ENCODE measurements at regions not wholly inside any gene's neighbourhood (a gene's known extent, or its start where the extent isn't known, plus 50 kb on each side); places are given as distances from the start of the nearest gene placed in this dataset.

DNA sequence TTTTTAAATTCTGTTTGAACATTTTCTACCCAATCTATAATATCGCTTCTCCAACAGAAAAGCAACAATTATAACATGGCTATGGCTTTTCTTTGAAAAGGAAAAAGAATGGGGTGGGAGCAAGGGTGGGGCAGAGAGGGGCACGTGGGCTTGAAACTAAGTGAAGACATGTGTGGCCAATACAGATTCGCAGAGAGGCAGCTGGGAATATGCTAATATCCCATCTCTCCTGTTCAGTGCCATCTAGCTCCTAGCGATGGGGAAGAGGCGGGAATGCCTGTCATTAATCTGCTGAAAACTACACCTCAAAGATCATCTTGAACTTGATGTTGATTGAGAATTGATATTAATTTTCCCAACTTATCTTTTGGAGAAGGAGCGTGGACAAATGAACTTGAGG is 65.5 kb upstream of the ITGA6 start:
- no peak for DNase-seq (ENCODE audit: low spot score)

DNA sequence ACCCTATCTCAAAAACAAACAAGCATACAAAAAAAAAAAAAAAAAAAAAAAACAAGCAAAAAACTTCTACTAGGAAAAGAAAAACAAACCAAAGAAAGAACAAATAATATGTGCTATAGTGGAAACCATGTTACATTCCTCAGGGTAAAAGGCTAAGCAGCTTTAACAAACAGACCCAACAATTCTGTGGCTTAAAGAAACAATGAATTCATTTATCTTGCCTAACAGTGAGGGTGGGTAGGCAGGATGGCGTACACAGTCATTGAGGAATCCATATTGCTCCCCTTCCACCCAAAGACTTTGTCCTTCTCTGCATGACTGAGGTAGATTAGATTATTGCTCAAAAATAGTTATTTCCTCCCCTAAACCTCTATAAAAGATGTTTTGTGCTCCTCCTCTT is 63.1 kb upstream of the ITGA6 start:
- DNase-seq (ENCODE audit: low spot score): no peak

DNA sequence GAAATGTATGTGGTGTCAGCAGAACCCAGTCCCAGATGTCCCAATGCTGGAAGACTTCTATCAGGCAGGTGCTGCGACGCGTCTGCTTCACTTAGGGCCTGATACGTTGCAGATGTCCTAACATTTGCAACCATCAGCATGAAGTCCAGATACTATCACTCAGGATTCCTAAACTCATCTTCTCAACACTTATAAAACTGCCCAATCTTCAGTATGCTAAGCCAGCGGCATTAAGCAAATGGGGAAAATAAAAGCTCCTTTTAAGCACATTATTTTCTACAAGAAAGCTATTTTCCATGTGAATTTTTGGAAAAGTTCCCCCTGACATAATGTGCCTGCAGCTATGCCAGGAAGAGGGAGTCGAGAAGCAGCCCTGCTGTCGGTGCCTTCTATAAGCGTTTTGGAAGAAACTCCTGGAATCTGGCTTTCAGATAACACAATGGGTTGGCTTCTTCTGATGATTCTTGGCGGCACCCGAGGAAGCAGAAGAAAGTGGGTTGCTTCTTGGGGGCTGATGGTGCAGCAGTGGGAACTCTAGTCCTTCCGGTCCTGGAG is 60.7 kb upstream of the ITGA6 start:
- DNase-seq (ENCODE audit: low spot score): no peak

DNA sequence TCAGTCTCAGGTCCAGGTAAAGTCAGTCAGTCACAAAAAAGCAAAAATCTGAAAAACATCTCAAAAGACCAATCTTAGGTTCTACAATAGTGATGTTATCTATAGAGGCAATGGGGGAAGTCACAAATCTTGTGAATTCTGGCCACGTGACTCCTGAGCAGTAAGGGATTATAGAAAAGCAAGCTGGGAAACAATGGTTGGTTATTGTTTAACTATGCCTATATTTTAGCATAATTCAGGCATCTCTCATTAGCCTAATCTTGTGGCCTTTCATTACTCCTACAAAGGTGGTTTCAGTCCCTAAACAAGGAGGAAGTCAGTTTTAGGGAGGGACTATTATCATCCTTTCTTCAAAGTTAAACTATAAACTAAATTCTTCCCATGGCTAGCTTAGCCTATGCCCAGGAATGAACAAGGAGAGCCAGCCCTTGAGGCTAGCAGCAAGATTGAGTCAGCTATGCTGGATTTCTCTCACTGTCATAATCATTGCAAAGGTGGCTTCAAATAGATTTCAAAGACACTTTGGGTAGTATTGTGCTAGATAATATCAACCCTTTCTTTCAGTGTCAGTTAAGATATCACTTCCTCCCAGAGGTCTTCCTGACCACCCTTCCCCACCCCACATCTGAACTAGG is 56.4 kb upstream of the ITGA6 start:
- no peak for DNase-seq (ENCODE audit: low spot score)

DNA sequence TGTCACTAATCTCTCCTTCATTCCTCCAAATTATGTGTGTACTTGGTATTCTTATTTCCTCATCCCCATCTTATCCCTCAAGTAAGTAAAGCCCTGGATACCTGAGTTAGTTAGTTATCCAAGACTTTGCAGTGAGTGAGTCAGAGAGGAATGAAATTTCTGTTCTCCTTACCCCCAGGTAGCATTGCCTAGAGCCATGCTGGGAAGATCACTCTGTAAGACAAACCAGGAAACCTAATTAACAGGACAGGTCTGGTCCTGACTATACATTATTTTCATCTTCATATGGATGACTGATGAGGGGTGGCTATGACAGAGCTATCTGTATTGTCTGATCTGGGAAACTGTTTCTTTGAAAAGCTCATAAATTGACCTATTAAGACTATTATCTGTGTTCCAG is 55.0 kb upstream of the ITGA6 start:
- DNase-seq (ENCODE audit: low spot score): no peak

DNA sequence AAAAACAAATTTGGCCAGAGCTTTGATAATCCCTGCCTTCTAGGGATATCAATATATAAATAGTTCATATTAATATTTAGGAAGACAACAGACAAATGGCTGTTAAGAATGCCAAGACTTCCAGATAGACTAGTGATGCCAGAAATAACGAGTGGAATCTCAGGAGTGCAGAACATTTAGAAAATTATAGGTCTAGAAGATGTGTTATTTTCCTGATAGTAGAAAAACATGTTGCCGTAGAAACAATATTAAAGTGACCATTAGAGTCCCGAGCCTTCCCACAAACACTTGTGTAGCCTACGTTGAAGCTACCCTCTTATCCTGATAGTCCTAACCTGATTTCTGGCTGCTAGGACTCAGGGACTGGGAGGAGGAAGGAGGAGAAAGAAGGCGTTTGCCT is 54.3 kb upstream of the ITGA6 start:
- DNase-seq (ENCODE audit: low spot score): no peak

DNA sequence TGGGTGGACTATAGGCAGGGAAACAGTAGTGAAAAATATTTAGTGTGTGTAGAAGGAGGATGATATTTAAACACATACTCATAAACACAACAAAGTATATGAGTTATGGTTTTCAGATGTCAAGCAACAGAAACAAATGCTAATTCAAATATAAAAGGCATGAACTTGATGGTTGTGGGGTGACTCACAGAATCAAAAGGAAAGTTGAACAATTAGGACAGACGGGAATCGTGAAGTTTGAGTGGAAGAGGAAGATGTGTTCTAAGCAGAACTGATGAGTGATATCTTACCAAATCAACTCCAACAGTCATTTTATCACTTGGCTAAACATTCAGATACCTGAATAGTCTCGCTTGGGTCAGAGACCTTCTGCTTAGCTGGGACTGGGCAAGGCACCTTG is 53.6 kb upstream of the ITGA6 start:
- DNase-seq (ENCODE audit: low spot score): no peak

DNA sequence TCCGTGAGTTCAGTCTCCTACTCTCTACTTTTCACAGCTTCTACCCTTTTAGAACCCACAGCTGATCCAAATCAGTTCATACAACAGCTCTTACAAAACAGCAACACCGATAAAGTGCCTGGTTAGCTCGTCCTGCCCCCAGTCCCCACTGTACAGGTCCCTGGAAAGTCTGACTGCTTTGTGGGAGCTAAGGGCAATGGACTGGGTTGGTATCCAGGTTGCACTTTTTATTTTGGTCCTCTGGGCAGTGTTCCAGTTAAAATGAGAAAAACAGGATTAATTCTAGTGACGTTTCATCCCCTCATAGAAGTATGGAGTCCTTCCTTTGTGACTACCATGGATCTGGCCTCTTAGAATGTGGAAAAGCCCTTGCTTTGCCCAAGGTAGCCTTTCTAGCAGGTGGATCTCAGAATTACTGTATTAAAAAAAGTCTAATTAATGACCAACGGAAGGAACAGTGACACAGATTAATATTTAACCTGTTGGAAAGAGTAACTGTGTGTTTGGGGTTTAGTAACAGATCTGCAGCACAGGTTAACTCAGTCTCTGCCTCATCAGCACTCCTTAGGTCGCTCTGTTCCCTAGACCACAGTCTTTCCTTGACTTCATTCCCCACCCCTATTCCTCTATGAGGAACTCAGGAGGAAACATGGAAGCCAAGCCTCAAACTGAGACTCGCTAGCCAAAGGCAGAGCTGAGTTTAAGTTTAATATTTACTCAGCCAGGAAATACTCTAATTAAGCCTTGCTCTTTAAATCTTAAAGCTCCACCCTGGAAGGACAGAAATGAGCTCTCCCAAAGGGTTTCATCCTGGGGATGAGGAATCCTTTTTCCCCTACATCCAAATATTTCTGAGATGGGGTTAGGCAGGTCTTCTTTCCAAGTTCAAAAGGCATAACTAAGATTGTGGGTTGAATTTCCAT is 52.8 kb upstream of the ITGA6 start:
- no peak for DNase-seq (ENCODE audit: low spot score)

DNA sequence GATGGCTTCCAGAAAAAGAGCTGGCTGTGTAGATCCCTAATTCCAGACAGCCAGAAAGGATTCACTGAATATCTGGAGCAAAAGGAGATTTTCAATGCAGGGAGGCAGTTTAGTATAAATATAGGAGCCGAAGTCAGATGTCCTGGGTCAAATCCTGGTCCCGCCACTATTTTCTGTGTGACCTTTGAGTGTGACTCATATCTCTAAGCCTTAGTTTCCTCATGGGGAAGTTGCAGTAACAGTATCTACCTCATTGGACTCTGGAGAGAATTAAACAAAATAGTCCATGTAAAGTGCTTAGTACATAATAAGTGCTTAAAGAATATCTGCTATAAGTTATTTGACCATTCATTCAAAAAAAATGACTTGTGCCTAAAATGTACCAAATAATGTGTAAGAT is 52.1 kb upstream of the ITGA6 start:
- no peak for DNase-seq (ENCODE audit: low spot score)

DNA sequence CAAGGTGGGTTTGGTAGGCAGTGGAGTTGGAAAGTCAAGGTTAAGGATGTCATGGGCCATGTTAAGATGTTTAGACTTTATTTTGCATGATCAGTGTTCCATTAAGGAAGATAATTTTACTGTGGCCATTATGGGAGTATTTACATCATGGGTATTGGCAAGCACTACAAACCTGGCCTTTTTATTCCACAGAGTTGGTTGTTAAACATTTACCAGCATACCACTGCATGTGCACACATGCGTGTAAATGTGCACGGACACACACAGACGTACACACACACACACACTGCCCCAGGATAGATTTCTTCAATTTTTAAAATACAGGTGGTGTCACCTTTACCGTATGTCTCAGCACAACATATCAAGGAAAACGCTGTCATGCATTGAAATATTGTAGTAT is 51.4 kb upstream of the ITGA6 start:
- no peak for DNase-seq (ENCODE audit: low spot score)

DNA sequence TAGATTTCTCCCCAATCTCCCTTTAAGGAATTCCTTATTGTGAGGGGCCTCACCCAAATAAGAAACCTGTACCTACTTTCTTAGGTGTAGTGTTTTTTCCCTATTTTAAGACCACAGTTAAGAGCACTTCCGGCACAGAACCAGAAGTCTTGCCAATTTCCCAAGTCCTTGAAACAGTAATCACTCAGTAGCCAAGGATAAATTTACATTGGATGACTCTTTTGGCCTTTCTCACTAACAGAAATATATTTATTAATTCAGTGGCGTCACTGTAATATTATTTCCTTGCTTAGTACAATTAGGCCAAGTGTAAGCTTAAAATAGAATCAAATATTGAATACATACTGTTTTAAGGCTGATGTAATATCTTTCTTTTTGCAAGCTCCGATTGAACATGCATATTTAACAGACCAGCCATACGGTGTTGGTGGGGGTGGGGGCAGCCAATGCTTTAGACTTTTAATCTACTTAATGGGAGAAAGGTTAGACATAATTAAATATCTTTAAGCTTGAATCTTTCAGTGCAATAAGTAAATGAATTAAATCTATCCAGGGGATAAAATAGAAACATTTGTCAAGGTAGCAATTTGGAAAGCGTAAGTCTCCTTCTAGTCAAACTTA is 50.8 kb upstream of the ITGA6 start:
- DNase-seq (ENCODE audit: low spot score): no peak

DNA sequence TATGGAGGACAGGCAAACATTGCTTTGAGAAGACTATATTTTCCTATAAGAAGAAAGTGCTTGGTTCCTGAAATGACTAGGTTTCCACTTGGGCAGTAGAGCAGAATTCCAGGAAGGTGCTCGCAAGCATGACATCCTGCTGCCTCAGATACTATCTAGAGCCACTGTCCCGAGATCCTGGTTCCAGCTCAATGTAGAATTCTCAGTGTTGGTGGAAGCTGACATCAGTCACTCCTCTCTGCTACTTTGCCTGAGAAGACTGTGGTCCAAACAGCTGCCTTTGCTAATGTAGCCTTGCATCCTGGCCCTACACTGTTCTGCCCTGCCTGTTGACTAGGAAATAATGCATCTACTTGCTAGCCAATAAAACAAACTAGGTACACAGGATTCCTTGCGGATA is 50.0 kb upstream of the ITGA6 start:
- no peak for DNase-seq (ENCODE audit: low spot score)

Measured in putamen (tissue), 1 donor.